22Rv1 (cell line): ENCODE measurements at regions not wholly inside any gene's neighbourhood (a gene's known extent, or its start where the extent isn't known, plus 50 kb on each side); places are given as distances from the start of the nearest gene placed in this dataset.

Experiments
- H3K27ac ChIP-seq: fragments of 450-650 bp; 2 replicates; pipeline ENCODE4 v1.5.1; 2017
- CTCF ChIP-seq: fragments of 450-650 bp; IDR thresholded peaks from 2 replicates; pipeline ENCODE4 v1.5.1; 2017; ENCODE audit warnings: mild to moderate bottlenecking
- ZFX ChIP-seq: fragments of 450-650 bp; IDR thresholded peaks from 2 replicates; pipeline ENCODE4 v1.6.1; 2017; ENCODE audit warnings: antibody characterized with exemption, borderline replicate concordance

GRCh38 chr15:31482122-31482922 lies 155.7 kb downstream of the KLF13 start:
- no peak for TF ChIP-seq CTCF
- H3K27ac ChIP-seq, result no peak overlapping the region

GRCh38 chr15:31483053-31483985 lies 156.7 kb downstream of the KLF13 start:
- TF ChIP-seq ZFX, result no peak
- TF ChIP-seq CTCF, result no peak
- no peak overlapping the region for H3K27ac ChIP-seq

GRCh38 chr15:31483986-31484951 lies 157.6 kb downstream of the KLF13 start:
- TF ChIP-seq CTCF (no peak), ZFX (no peak)
- no peak overlapping the region for H3K27ac ChIP-seq

GRCh38 chr15:31484986-31485385 lies 158.4 kb downstream of the KLF13 start:
- no peak overlapping the region for H3K27ac ChIP-seq
- TF ChIP-seq CTCF (no peak), ZFX (no peak)

GRCh38 chr15:31485431-31485830 lies 158.8 kb downstream of the KLF13 start:
- no peak overlapping the region for H3K27ac ChIP-seq
- TF ChIP-seq ZFX (no peak), CTCF (no peak)

- TF ChIP-seq CTCF (no peak), ZFX (no peak)
Measured at GRCh38 chr15:31485911-31486461, 159.4 kb downstream of the KLF13 start.

More at GRCh38 chr15:31485911-31486461, 159.4 kb downstream of the KLF13 start:
- no peak overlapping the region for H3K27ac ChIP-seq
